Naive thymus-derived CD8-positive, alpha-beta T cell (primary cell): ENCODE measurements at regions not wholly inside any gene's neighbourhood (a gene's known extent, or its start where the extent isn't known, plus 50 kb on each side); places are given as distances from the start of the nearest gene placed in this dataset.

Experiments used
- ATAC-seq, 2 donors: fragments of 150-1000 bp; cut with Tn5 transposase in 1 of 2; sonication (Bioruptor Pico), chemical (Tn5 transposase) in 1 of 2; 1 replicate in 1 of 2; 2 replicates in 1 of 2; pipeline ENCODE4 v1.10.0; 2021; ENCODE audit warnings: mild to moderate bottlenecking in 2 of 2, moderate library complexity in 2 of 2
- POLR2A ChIA-PET: fragments of 350-600 bp; sonication (Branson Sonifier 250); formaldehyde crosslinking; loops from one replicate; lab custom pipeline; 2021; ENCODE audit warnings: antibody characterized with exemption; lab: Charles Lee
- DNase-seq, 10 donors: peaks; one replicate each; pipeline versions ENCODE4 v3.0.0 to v3.0.0-alpha.2; 2020 to 2022
- H3K27ac Mint-ChIP-seq, 10 donors: one replicate each; pipeline ENCODE4 v1.8.0; 2020 to 2022; ENCODE audit warnings: mild to moderate bottlenecking in 10 of 10, mixed read lengths in 10 of 10, moderate library complexity in 4 of 10, inconsistent platforms in 1 of 10
- H3K27me3 Mint-ChIP-seq, 5 donors: one replicate each; pipeline ENCODE4 v1.8.0; 2021 to 2022; ENCODE audit warnings: mixed read lengths in 5 of 5
- H3K36me3 Mint-ChIP-seq, 3 donors: one replicate each; pipeline ENCODE4 v1.8.0; 2020 to 2022; ENCODE audit warnings: mixed read lengths in 3 of 3, mild to moderate bottlenecking in 2 of 3, inconsistent platforms in 1 of 3
- H3K4me1 Mint-ChIP-seq, 4 donors: one replicate each; pipeline ENCODE4 v1.8.0; 2021 to 2022; ENCODE audit warnings: mixed read lengths in 4 of 4
- H3K4me3 Mint-ChIP-seq, 10 donors: one replicate each; pipeline ENCODE4 v1.8.0; 2020 to 2022; ENCODE audit warnings: mild to moderate bottlenecking in 10 of 10, mixed read lengths in 10 of 10, moderate library complexity in 6 of 10, inconsistent platforms in 1 of 10
- H3K9me3 Mint-ChIP-seq, 9 donors: one replicate each; pipeline ENCODE4 v1.8.0; 2020 to 2022; ENCODE audit warnings: mixed read lengths in 9 of 9, mild to moderate bottlenecking in 3 of 9, inconsistent platforms in 1 of 9, moderate library complexity in 1 of 9

DNA sequence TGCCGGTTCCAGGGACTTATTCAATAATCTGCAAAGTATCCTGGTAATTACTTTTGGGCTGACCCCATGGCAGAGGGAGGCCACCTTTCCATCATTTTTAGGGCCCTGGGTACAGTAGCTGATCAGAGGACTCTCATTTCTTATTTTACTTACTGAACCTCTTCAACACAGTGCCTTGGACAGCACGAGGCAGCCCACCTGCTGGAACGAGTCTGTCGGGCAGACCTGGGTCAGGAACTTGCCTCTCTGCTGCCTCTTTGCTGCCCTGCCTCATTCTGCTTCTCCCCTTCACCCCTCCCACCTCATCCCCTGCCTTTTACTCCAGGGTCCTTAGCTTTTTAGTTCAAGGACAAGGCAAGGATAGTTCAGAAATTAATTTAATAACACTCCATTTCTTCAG, 204.5 kb downstream of the CSNK2A3 start:
- POLR2A ChIA-PET, result interaction anchor here (0.9 to 2.9 kb wide), 6 partner anchors 9 to 340 kb away, joined by 3 to 25 read pairs (median 5); partner anchors contain the start of genes EIF4G2 and ZBED5
- DNase-seq (no peak), ATAC-seq (no peak)
- no peaks in the 10 kb centered on the region for H3K27me3 Mint-ChIP-seq
- peak overlapping the region; percentile 90 to 99 (median 97) for H3K27ac Mint-ChIP-seq
- H3K4me1 Mint-ChIP-seq, result peaks cover 31 to 61% (median 47%) of the 10 kb centered on the region in 4 donors
- peak overlapping the region in 8 of 10 donors; percentile 17 to 78 (median 46) for H3K4me3 Mint-ChIP-seq
- H3K36me3 Mint-ChIP-seq, result peaks cover 0 to 10% (median 0%) of the 10 kb centered on the region in 3 donors
- peaks cover 0 to 7% (median 0%) of the 10 kb centered on the region in 9 donors for H3K9me3 Mint-ChIP-seq

GRCh38 chr11:11148104-11148509, 204.9 kb downstream of the CSNK2A3 start:
- peak overlapping the region; percentile 7 to 78 (median 30) for H3K4me3 Mint-ChIP-seq

GRCh38 chr11:11146830-11147229, 206.2 kb downstream of the CSNK2A3 start:
- no peak overlapping the region for H3K4me3 Mint-ChIP-seq
- DNase-seq (no peak), ATAC-seq (no peak)
- peak overlapping the region in 3 of 10 donors; percentile 53 to 97 (median 97) for H3K27ac Mint-ChIP-seq
- H3K9me3 Mint-ChIP-seq, result peaks cover 0 to 7% (median 0%) of the 10 kb centered on the region in 9 donors
- peaks cover 34 to 48% (median 41%) of the 10 kb centered on the region in 4 donors for H3K4me1 Mint-ChIP-seq
- POLR2A ChIA-PET, result interaction anchor here (1.2 to 1.8 kb wide), 2 partner anchors 9 to 37 kb away, joined by 3 to 6 read pairs; no protein-coding TSS in a partner anchor
- H3K27me3 Mint-ChIP-seq, result no peaks in the 10 kb centered on the region
- H3K36me3 Mint-ChIP-seq, result peaks cover 0 to 3% (median 0%) of the 10 kb centered on the region in 3 donors

More at GRCh38 chr11:11148104-11148509, 204.9 kb downstream of the CSNK2A3 start:
- no peaks in the 10 kb centered on the region for H3K27me3 Mint-ChIP-seq
- peaks cover 0 to 10% (median 0%) of the 10 kb centered on the region in 3 donors for H3K36me3 Mint-ChIP-seq
- ATAC-seq, result no peak
- POLR2A ChIA-PET, result interaction anchor here (1.1 to 2.9 kb wide), 5 partner anchors 9 to 340 kb away, joined by 3 to 25 read pairs (median 5); partner anchors contain the start of genes EIF4G2 and ZBED5
- H3K27ac Mint-ChIP-seq, result peak overlapping the region; percentile 66 to 99 (median 96)
- peaks cover 32 to 61% (median 47%) of the 10 kb centered on the region in 4 donors for H3K4me1 Mint-ChIP-seq
- peaks cover 0 to 7% (median 0%) of the 10 kb centered on the region in 9 donors for H3K9me3 Mint-ChIP-seq
- DNase-seq, result peak in 1 of 10 donors; percentile 15

DNA sequence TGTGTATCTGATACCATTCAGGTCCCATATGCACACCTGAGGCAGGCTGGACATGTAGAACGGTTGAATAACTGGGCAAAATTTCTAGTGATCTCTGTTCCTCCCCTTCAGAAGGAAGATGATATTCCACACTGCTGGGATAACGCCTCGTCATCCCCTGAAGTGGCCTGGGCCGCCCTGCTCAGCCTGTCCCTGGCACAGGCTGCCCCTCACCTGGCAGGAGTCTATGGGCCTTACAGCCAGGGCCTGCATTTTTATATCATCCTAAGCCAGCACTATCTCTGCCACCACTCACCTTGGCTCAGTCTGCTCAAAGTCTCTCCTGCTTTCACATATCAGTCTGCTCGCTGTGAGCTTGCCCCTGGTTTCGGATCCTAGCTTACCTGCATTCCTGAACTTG, 209.2 kb downstream of the CSNK2A3 start:
- Mint-ChIP-seq H3K27me3 (no peaks in the 10 kb centered on the region), H3K27ac (peak overlapping the region in 3 of 10 donors; percentile 30 to 44 (median 38)), H3K9me3 (peaks cover 0 to 7% (median 0%) of the 10 kb centered on the region in 9 donors), H3K4me3 (no peak overlapping the region), H3K36me3 (peaks cover 0 to 2% (median 0%) of the 10 kb centered on the region in 3 donors), H3K4me1 (peaks cover 14 to 22% (median 16%) of the 10 kb centered on the region in 4 donors)
- POLR2A ChIA-PET, result no interaction called here
- ATAC-seq (no peak), DNase-seq (no peak)

DNA sequence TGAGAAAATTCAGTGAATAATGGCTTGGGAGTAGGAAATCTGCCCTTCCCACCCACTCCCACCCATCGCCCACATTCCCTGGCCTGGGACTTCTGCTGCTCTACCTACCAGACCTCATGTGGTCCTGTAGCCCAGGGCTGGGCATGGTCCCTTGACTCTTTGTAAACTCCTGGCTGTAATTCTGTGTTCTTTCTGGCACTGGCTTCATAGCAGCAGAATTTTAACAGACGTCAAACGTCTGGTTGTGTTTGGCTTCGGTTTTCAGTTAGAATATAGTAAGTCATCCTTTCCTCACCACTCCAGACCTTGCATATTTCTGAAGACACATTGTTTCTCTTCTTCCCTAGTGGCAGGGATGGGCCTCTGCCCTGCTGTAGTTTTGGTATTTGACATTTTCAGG, 210.6 kb downstream of the CSNK2A3 start:
- H3K27ac Mint-ChIP-seq, result peak overlapping the region in 2 of 10 donors; percentile 12 to 13
- H3K4me3 Mint-ChIP-seq, result no peak overlapping the region
- H3K4me1 Mint-ChIP-seq, result peaks cover 7 to 13% (median 11%) of the 10 kb centered on the region in 4 donors
- POLR2A ChIA-PET, result no interaction called here
- ATAC-seq (no peak), DNase-seq (no peak)
- peaks cover 0 to 2% (median 0%) of the 10 kb centered on the region in 9 donors for H3K9me3 Mint-ChIP-seq
- peaks cover 0 to 2% (median 0%) of the 10 kb centered on the region in 3 donors for H3K36me3 Mint-ChIP-seq
- H3K27me3 Mint-ChIP-seq, result no peaks in the 10 kb centered on the region

DNA sequence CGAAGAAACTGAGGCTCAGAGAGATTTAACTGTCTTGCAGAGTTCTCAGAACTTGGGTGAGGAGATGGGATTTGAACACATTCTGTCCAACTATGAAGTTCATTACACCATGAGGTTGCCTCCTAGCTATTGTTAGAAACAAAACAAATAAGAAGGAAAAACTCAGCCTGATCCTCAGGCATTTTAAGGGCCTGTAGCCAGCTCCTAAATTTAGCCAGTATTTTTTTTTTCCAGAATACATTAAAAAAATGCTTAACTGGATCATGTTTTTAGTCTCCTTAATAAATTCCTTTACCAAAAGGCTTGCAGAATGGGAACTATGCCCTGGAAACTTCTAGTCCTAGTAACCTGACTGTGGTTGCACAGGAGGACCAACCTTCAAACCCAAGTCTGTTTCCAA, 212.0 kb downstream of the CSNK2A3 start:
- Mint-ChIP-seq H3K4me1 (peaks cover 12 to 22% (median 15%) of the 10 kb centered on the region in 4 donors), H3K4me3 (no peak overlapping the region), H3K27ac (no peak overlapping the region), H3K27me3 (no peaks in the 10 kb centered on the region), H3K9me3 (no peaks in the 10 kb centered on the region), H3K36me3 (peaks cover 0 to 2% (median 0%) of the 10 kb centered on the region in 3 donors)
- POLR2A ChIA-PET, result interaction anchor here (1.0 kb wide), 1 partner anchor 105 kb away, joined by 3 read pairs; no protein-coding TSS in a partner anchor
- no peak for ATAC-seq
- DNase-seq, result no peak

DNA sequence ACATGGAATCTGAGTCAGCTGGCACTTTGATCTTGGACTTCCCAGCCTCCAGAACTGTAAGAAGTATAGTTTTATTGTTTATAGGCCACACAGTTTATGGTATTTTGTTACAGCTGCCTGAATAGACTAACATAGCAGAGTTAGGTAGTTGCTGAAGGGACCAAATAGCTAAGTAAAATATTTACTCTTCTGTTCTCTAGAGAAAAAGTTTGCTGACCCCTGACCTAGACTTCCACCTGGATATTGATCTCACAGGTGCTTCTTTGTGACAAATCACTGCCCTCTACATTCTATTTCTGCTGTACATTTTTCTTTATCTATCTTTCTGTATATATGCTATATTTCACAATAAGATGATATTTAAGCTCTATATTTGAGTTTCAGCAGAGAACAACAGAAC, 212.5 kb downstream of the CSNK2A3 start:
- ATAC-seq, result no peak
- no peak for DNase-seq
- no peak overlapping the region for H3K4me3 Mint-ChIP-seq
- peaks cover 0 to 2% (median 0%) of the 10 kb centered on the region in 3 donors for H3K36me3 Mint-ChIP-seq
- no peaks in the 10 kb centered on the region for H3K27me3 Mint-ChIP-seq
- H3K4me1 Mint-ChIP-seq, result peaks cover 12 to 22% (median 15%) of the 10 kb centered on the region in 4 donors
- H3K9me3 Mint-ChIP-seq, result no peaks in the 10 kb centered on the region
- POLR2A ChIA-PET, result interaction anchor here (0.7 to 1.0 kb wide), 2 partner anchors 16 to 104 kb away, joined by 3 read pairs; no protein-coding TSS in a partner anchor
- H3K27ac Mint-ChIP-seq, result peak overlapping the region in 2 of 10 donors; percentile 8 to 28

DNA sequence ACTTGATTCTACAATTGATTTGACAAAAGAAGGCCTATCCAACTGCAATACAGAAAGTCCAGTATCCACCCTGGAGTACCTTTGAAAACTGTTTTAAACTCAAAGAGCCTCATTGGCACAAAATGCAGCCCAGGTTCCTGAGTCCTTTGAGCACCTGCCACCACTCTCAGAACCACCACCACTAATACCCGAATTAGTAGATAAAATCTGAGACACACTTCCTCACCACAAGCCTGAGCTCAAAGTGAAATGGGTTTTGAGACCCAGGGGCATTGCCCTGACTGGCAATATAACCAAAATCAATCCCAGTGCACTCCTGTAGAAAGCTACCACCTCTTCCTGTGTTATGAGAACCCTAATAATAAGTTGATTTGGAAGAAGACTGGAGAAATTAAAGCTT, 215.7 kb downstream of the CSNK2A3 start:
- peak in 1 of 2 donors; percentile 58 for ATAC-seq

DNA sequence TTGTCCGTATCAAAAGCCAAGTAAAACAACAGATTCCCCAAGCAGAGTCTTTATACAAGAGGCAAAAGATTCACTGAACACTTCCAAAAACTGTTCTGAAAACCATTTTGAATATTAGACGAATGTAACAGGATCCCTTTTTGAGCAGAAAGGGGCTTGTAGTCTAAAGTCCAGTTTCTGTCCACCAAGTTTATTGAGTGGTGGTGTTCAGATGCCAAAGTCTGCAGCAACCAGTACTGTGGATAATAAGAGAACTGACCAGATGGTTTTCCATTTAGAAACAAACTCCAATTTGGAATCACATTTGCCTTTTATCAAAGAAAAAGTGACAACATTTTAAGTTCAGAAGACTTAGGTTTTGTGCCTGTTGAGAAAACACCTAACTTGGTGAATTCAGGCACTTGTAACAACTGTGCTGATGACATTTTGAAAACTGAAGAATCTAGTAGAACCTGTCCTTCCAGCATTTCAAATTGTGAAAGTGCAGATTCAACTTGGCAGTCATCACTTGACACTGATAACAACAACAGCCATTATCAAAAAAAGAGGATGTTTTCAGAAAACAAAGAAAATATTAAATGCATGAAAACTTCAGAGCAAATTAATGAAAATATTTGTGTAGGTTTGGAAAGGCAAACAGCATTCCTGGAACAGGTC, 217.1 kb downstream of the CSNK2A3 start:
- Mint-ChIP-seq H3K4me1 (peaks cover 10 to 19% (median 15%) of the 10 kb centered on the region in 4 donors), H3K27ac (no peak overlapping the region), H3K9me3 (no peaks in the 10 kb centered on the region), H3K27me3 (no peaks in the 10 kb centered on the region), H3K36me3 (peaks cover 0 to 2% (median 0%) of the 10 kb centered on the region in 3 donors), H3K4me3 (peak overlapping the region in 1 of 10 donors; percentile 39)
- DNase-seq (no peak), ATAC-seq (no peak)
- POLR2A ChIA-PET, result no interaction called here

More for the DNA sequence above, 215.7 kb downstream of the CSNK2A3 start:
- DNase-seq, result no peak
- peak overlapping the region in 4 of 10 donors; percentile 19 to 50 (median 43) for H3K4me3 Mint-ChIP-seq
- no peaks in the 10 kb centered on the region for H3K9me3 Mint-ChIP-seq
- H3K4me1 Mint-ChIP-seq, result peaks cover 10 to 19% (median 15%) of the 10 kb centered on the region in 4 donors
- H3K36me3 Mint-ChIP-seq, result peaks cover 0 to 2% (median 0%) of the 10 kb centered on the region in 3 donors
- no peaks in the 10 kb centered on the region for H3K27me3 Mint-ChIP-seq
- peak overlapping the region in 6 of 10 donors; percentile 3 to 63 (median 21) for H3K27ac Mint-ChIP-seq
- POLR2A ChIA-PET, result interaction anchor here (1.1 kb wide), 1 partner anchor 12 kb away, joined by 3 read pairs; no protein-coding TSS in a partner anchor

DNA sequence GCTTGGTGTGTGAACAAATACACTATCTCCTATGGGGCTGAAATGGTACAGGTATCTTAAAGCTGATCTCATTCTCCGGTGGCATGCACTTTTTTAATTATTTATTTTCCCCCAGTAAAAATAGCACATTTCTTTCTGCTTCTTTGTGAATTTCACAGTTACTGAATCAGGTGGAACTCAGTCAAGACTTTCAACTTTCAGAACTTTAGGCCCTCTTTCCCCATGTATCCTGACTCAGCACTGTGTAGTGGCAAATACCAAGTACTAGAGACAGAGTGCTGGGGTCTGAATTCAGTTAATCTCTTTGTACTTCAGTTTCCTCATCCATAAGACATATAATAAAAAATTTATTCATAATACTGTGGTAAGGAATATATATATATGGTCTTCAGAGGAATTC, 223.9 kb downstream of the CSNK2A3 start:
- peaks cover 0 to 1% (median 0%) of the 10 kb centered on the region in 4 donors for H3K4me1 Mint-ChIP-seq
- no peak overlapping the region for H3K27ac Mint-ChIP-seq
- no peak overlapping the region for H3K4me3 Mint-ChIP-seq
- peaks cover 0 to 9% (median 3%) of the 10 kb centered on the region in 9 donors for H3K9me3 Mint-ChIP-seq
- peaks cover 0 to 18% (median 8%) of the 10 kb centered on the region in 5 donors for H3K27me3 Mint-ChIP-seq
- ATAC-seq (no peak), DNase-seq (no peak)
- peaks cover 0 to 11% (median 9%) of the 10 kb centered on the region in 3 donors for H3K36me3 Mint-ChIP-seq
- POLR2A ChIA-PET, result no interaction called here

GRCh38 chr11:11125618-11126017, 227.4 kb downstream of the CSNK2A3 start:
- DNase-seq, result no peak
- POLR2A ChIA-PET, result no interaction called here
- peaks cover 0 to 19% (median 8%) of the 10 kb centered on the region in 5 donors for H3K27me3 Mint-ChIP-seq

GRCh38 chr11:11122749-11123148, 230.3 kb downstream of the CSNK2A3 start:
- Mint-ChIP-seq H3K27ac (peak overlapping the region in 1 of 10 donors; percentile 15), H3K9me3 (no peaks in the 10 kb centered on the region), H3K36me3 (no peaks in the 10 kb centered on the region), H3K4me1 (peaks cover 0 to 3% (median 2%) of the 10 kb centered on the region in 4 donors), H3K4me3 (no peak overlapping the region), H3K27me3 (peaks cover 0 to 10% (median 5%) of the 10 kb centered on the region in 5 donors)
- no peak for ATAC-seq
- no peak for DNase-seq
- POLR2A ChIA-PET, result no interaction called here

More at GRCh38 chr11:11125618-11126017, 227.4 kb downstream of the CSNK2A3 start:
- Mint-ChIP-seq H3K4me3 (no peak overlapping the region), H3K4me1 (peaks cover 0 to 3% (median 1%) of the 10 kb centered on the region in 4 donors), H3K9me3 (peaks cover 0 to 9% (median 3%) of the 10 kb centered on the region in 9 donors), H3K36me3 (peaks cover 0 to 10% (median 9%) of the 10 kb centered on the region in 3 donors), H3K27ac (peak overlapping the region in 2 of 10 donors; percentile 11 to 53)
- ATAC-seq, result no peak
